GM13977 (cell line): ENCODE measurements at regions not wholly inside any gene's neighbourhood (a gene's known extent, or its start where the extent isn't known, plus 50 kb on each side); places are given as distances from the start of the nearest gene placed in this dataset.

Source experiments
- DNase-seq: peaks from one replicate; pipeline ENCODE4 v3.0.0; 2012; ENCODE audit warnings: low spot score
- CTCF ChIP-seq: IDR thresholded peaks from 2 replicates; pipeline ENCODE4 v1.5.1; 2012; ENCODE audit warnings: mild to moderate bottlenecking, control low read depth; ENCODE audit not compliant: insufficient read depth; ENCODE audit errors: extremely low read depth, missing control alignments
- in situ Hi-C: fragments of 300-500 bp; cut with MboI; formaldehyde crosslinking; loops from one replicate; pipeline ENCODE4 v1.12.0; 2022; ENCODE audit warnings: low sequenced_read_pairs, low pct_unique_long_range_greater_than_20kb, mixed read lengths, inconsistent platforms; ENCODE audit not compliant: unreplicated experiment

DNA sequence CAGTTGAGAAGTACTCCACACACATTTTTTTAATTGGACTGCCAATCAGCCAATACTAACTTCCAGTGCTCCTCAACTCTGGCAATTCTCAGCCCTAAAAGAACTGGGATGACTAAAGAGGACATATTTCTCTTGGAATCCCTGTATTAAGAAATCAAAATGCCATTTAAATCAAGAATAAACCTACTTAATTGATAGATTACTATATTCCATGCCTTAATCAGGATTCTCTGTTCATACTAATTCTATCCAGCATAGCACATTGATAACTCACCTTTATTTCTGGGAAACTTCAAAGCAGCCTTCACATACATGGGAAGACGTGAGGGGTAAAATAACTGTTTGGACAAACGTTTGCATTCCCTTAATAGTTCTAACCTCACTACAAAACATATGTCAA, 93.0 kb upstream of the DKK2 start:
- DNase-seq, result no peak
- no peak for TF ChIP-seq CTCF
- in situ Hi-C loops, result no loop called here

- in situ Hi-C loops, result no loop called here
- DNase-seq, result no peak
- TF ChIP-seq CTCF, result no peak
These were observed 92.0 kb upstream of the DKK2 start for GRCh38 chr4:107128116-107128515.

DNA sequence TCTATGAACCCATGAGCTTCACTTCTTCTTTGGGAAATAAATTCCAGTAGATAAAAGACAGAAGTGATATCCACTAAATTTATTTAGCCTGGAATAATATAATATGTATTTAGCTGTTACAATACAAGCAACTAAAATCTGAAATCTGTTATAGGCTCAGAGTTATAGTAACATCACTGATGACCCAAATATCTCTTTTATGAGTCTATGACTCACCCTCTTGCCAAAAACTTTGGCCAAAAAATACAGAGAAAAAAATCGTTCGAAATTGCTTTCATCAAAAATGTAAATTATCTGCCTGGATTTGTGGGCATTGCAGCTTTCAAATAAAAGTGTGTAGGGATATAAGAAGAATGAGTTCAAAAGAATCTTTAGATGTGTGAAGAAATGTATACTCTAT, 89.4 kb upstream of the DKK2 start:
- DNase-seq, result no peak
- no peak for TF ChIP-seq CTCF
- in situ Hi-C loops, result no loop called here

- in situ Hi-C loops, result no loop called here
- DNase-seq, result no peak
- no peak for TF ChIP-seq CTCF
These were observed 86.6 kb upstream of the DKK2 start for GRCh38 chr4:107122736-107123135.

- no peak for TF ChIP-seq CTCF
- in situ Hi-C loops, result no loop called here
- DNase-seq, result no peak
These were observed 84.5 kb upstream of the DKK2 start for GRCh38 chr4:107120661-107121060.

DNA sequence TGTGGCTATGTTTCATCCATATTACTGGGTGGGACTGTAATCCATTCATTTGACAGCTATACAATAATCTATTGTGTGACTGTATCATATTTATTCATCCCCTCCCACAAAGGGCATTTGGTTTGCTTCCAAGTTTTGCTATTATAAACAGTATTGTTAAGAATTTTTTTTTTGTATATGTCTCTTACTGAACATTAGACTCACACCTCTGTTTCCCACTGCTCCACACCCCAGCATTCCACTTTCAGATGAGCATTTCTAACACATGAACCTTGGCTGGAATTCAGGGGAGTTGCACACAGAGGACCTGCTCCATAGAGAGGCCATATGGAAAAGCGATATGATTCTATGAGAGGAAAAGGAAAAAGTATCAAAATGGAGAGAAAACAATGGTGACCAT, 81.6 kb upstream of the DKK2 start:
- no peak for TF ChIP-seq CTCF
- DNase-seq, result no peak
- in situ Hi-C loops, result no loop called here
